ENCODE measurements at regions not wholly inside any gene's neighbourhood (a gene's known extent, or its start where the extent isn't known, plus 50 kb on each side); places are given as distances from the start of the nearest gene placed in this dataset.

- no peak for TF ChIP-seq POLR2A (IDR thresholded peaks at IDR 0.05)
- no peak for TF ChIP-seq CTCF (IDR thresholded peaks at IDR 0.05)
These were observed 110.9 kb downstream of the TOMM20 start for GRCh38 chr1:235017719-235018118.
